Ishikawa (cell line): ENCODE measurements at regions not wholly inside any gene's neighbourhood (a gene's known extent, or its start where the extent isn't known, plus 50 kb on each side); places are given as distances from the start of the nearest gene placed in this dataset.

Experiments
- CEBPB ChIP-seq: IDR thresholded peaks from 2 replicates; pipeline ENCODE4 v1.6.1; 2012
- CREB1 ChIP-seq: IDR thresholded peaks from 2 replicates; pipeline ENCODE4 v1.6.1; 2012; ENCODE audit warnings: low read depth
- EP300 ChIP-seq: IDR thresholded peaks from 2 replicates; pipeline ENCODE4 v1.6.1; 2012; ENCODE audit warnings: borderline replicate concordance
- NFIC ChIP-seq: IDR thresholded peaks from 2 replicates; pipeline ENCODE4 v1.6.1; 2012
- RAD21 ChIP-seq: IDR thresholded peaks from 2 replicates; pipeline ENCODE4 v1.6.1; 2012; ENCODE audit warnings: low read depth
- TAF1 ChIP-seq: IDR thresholded peaks from 2 replicates; pipeline ENCODE4 v1.6.1; 2012; ENCODE audit warnings: low read depth, mild to moderate bottlenecking
- TEAD4 ChIP-seq: IDR thresholded peaks from 2 replicates; pipeline ENCODE4 v1.6.1; 2012
- YY1 ChIP-seq: IDR thresholded peaks from 2 replicates; pipeline ENCODE4 v1.6.1; 2012; ENCODE audit warnings: low read depth
- ZBTB7A ChIP-seq: IDR thresholded peaks from 2 replicates; pipeline ENCODE4 v1.6.1; 2012; ENCODE audit warnings: low read depth
- TF ChIP-seq, protein P1 (sequence below): IDR thresholded peaks from 2 replicates; pipeline ENCODE4 v1.6.1; 2012
- TF ChIP-seq, protein P2 (sequence below): IDR thresholded peaks from 2 replicates; pipeline ENCODE4 v1.6.1; 2012
- TF ChIP-seq, protein P3 (sequence below): IDR thresholded peaks from 2 replicates; pipeline ENCODE4 v1.6.1; 2012; ENCODE audit warnings: low read depth, mild to moderate bottlenecking

DNA sequence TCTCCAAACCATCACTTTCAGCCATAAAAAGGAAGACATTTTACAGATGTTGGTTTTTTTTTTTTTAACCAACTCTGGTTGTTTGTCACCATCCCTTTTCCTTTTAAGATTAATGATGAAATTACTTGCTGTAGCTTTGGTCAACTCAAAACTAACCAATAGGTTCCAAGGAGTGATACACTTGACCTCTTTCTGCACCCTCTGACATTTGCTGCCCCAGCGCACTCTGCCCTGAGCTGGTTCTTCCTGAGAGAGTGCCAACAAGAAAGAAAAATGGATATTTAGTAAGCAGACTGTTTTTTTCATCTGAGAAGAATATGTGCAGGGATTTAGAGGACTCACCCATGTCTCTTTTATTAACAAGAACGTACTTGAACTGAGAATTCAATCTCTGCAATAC is 520.0 kb downstream of the TXNL1 start:
- TF ChIP-seq CEBPB (no peak), TAF1 (no peak), CREB1 (no peak), NFIC (no peak), ZBTB7A (no peak), YY1 (no peak), TEAD4 (no peak), EP300 (no peak), RAD21 (no peak)
- TF ChIP-seq, protein P1, sequence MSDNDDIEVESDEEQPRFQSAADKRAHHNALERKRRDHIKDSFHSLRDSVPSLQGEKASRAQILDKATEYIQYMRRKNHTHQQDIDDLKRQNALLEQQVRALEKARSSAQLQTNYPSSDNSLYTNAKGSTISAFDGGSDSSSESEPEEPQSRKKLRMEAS, result no peak
- TF ChIP-seq, protein P2, sequence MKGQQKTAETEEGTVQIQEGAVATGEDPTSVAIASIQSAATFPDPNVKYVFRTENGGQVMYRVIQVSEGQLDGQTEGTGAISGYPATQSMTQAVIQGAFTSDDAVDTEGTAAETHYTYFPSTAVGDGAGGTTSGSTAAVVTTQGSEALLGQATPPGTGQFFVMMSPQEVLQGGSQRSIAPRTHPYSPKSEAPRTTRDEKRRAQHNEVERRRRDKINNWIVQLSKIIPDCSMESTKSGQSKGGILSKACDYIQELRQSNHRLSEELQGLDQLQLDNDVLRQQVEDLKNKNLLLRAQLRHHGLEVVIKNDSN, result no peak
- TF ChIP-seq, protein P3, sequence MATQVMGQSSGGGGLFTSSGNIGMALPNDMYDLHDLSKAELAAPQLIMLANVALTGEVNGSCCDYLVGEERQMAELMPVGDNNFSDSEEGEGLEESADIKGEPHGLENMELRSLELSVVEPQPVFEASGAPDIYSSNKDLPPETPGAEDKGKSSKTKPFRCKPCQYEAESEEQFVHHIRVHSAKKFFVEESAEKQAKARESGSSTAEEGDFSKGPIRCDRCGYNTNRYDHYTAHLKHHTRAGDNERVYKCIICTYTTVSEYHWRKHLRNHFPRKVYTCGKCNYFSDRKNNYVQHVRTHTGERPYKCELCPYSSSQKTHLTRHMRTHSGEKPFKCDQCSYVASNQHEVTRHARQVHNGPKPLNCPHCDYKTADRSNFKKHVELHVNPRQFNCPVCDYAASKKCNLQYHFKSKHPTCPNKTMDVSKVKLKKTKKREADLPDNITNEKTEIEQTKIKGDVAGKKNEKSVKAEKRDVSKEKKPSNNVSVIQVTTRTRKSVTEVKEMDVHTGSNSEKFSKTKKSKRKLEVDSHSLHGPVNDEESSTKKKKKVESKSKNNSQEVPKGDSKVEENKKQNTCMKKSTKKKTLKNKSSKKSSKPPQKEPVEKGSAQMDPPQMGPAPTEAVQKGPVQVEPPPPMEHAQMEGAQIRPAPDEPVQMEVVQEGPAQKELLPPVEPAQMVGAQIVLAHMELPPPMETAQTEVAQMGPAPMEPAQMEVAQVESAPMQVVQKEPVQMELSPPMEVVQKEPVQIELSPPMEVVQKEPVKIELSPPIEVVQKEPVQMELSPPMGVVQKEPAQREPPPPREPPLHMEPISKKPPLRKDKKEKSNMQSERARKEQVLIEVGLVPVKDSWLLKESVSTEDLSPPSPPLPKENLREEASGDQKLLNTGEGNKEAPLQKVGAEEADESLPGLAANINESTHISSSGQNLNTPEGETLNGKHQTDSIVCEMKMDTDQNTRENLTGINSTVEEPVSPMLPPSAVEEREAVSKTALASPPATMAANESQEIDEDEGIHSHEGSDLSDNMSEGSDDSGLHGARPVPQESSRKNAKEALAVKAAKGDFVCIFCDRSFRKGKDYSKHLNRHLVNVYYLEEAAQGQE, result no peak
